ENCODE measurements at regions not wholly inside any gene's neighbourhood (a gene's known extent, or its start where the extent isn't known, plus 50 kb on each side); places are given as distances from the start of the nearest gene placed in this dataset.
A peak's percentile ranks its signal among the peaks of the same experiment; 100 is the strongest.

- Mint-ChIP-seq H3K36me3 (ENCODE audit: insufficient read depth, unreplicated experiment) (no peaks in the 10 kb centered on the region), H3K27ac (ENCODE audit: low read depth, unreplicated experiment) (peak overlapping the region; percentile 37), H3K4me1 (ENCODE audit: insufficient read depth, unreplicated experiment) (peaks cover 17% of the 10 kb centered on the region), H3K27me3 (ENCODE audit: insufficient read depth, unreplicated experiment) (no peaks in the 10 kb centered on the region), H3K4me3 (ENCODE audit: unreplicated experiment) (no peak overlapping the region), H3K9me3 (ENCODE audit: unreplicated experiment) (no peaks in the 10 kb centered on the region)
- DNase-seq (ENCODE audit: unreplicated experiment), result peak; percentile 24
- ChIA-PET POLR2A (interaction anchor here (0.9 kb wide), 1 partner anchor 111 kb away, joined by 3 read pairs; no protein-coding TSS in a partner anchor), CTCF (no interaction called here)
- BruUV-seq (replicated peaks), result no TSS peak
- no peak for TF ChIP-seq CTCF (IDR thresholded peaks at IDR 0.05; ENCODE audit: unreplicated experiment)
- intact Hi-C loops (cut with micrococcal nuclease), result no loop called here
These were observed 339.8 kb upstream of the GATB start for GRCh38 chr4:152100379-152101201.

- Mint-ChIP-seq H3K27ac (ENCODE audit: low read depth, unreplicated experiment) (no peak overlapping the region), H3K4me3 (ENCODE audit: unreplicated experiment) (no peak overlapping the region), H3K4me1 (ENCODE audit: insufficient read depth, unreplicated experiment) (peaks cover 17% of the 10 kb centered on the region), H3K27me3 (ENCODE audit: insufficient read depth, unreplicated experiment) (no peaks in the 10 kb centered on the region), H3K36me3 (ENCODE audit: insufficient read depth, unreplicated experiment) (no peaks in the 10 kb centered on the region), H3K9me3 (ENCODE audit: unreplicated experiment) (no peaks in the 10 kb centered on the region)
- BruUV-seq (replicated peaks), result no TSS peak
- intact Hi-C loops (cut with micrococcal nuclease), result loop anchor here (1.0 kb wide), 1 partner anchor 248 kb away; no protein-coding TSS in a partner anchor
- no peak for TF ChIP-seq CTCF (IDR thresholded peaks at IDR 0.05; ENCODE audit: unreplicated experiment)
- ChIA-PET CTCF (no interaction called here), POLR2A (interaction anchor here (0.9 kb wide), 1 partner anchor 110 kb away, joined by 3 read pairs; no protein-coding TSS in a partner anchor)
- no peak for DNase-seq (ENCODE audit: unreplicated experiment)
These were observed 339.2 kb upstream of the GATB start for GRCh38 chr4:152099981-152100378.

- ChIA-PET POLR2A (no interaction called here), CTCF (no interaction called here)
- Mint-ChIP-seq H3K36me3 (ENCODE audit: insufficient read depth, unreplicated experiment) (no peaks in the 10 kb centered on the region), H3K9me3 (ENCODE audit: unreplicated experiment) (no peaks in the 10 kb centered on the region), H3K27ac (ENCODE audit: low read depth, unreplicated experiment) (no peak overlapping the region), H3K4me3 (ENCODE audit: unreplicated experiment) (no peak overlapping the region), H3K27me3 (ENCODE audit: insufficient read depth, unreplicated experiment) (no peaks in the 10 kb centered on the region), H3K4me1 (ENCODE audit: insufficient read depth, unreplicated experiment) (peaks cover 17% of the 10 kb centered on the region)
- BruUV-seq (replicated peaks), result no TSS peak
- intact Hi-C loops (cut with micrococcal nuclease), result loop anchor here (1.0 kb wide), 1 partner anchor 249 kb away; no protein-coding TSS in a partner anchor
- no peak for DNase-seq (ENCODE audit: unreplicated experiment)
- no peak for TF ChIP-seq CTCF (IDR thresholded peaks at IDR 0.05; ENCODE audit: unreplicated experiment)
These were observed 338.7 kb upstream of the GATB start for GRCh38 chr4:152099555-152099954.

- POLR2A ChIA-PET, result no interaction called here
- intact Hi-C loops (cut with micrococcal nuclease), result loop anchor here (1.0 kb wide), 1 partner anchor 249 kb away; no protein-coding TSS in a partner anchor
- CTCF ChIA-PET, result interaction anchor here (0.8 kb wide), 1 partner anchor 449 kb away, joined by 3 read pairs; no protein-coding TSS in a partner anchor
- BruUV-seq (replicated peaks), result no TSS peak
- Mint-ChIP-seq H3K36me3 (ENCODE audit: insufficient read depth, unreplicated experiment) (no peaks in the 10 kb centered on the region), H3K4me1 (ENCODE audit: insufficient read depth, unreplicated experiment) (peaks cover 17% of the 10 kb centered on the region), H3K4me3 (ENCODE audit: unreplicated experiment) (no peak overlapping the region), H3K9me3 (ENCODE audit: unreplicated experiment) (no peaks in the 10 kb centered on the region), H3K27me3 (ENCODE audit: insufficient read depth, unreplicated experiment) (no peaks in the 10 kb centered on the region), H3K27ac (ENCODE audit: low read depth, unreplicated experiment) (no peak overlapping the region)
- TF ChIP-seq CTCF (IDR thresholded peaks at IDR 0.05; ENCODE audit: unreplicated experiment), result no peak
- DNase-seq (ENCODE audit: unreplicated experiment), result no peak
These were observed 338.2 kb upstream of the GATB start for GRCh38 chr4:152099061-152099425.

Data from MCF 10A (cell line).